LNCaP clone FGC (cell line): ENCODE measurements at regions not wholly inside any gene's neighbourhood (a gene's known extent, or its start where the extent isn't known, plus 50 kb on each side); places are given as distances from the start of the nearest gene placed in this dataset.

Experiments used
- DNase-seq: peaks from one replicate; pipeline ENCODE4 v3.0.0-alpha.2; 2011; ENCODE audit warnings: low read depth
- H3K4me3 ChIP-seq: 2 replicates; pipeline ENCODE4 v1.5.1; 2011; ENCODE audit warnings: mild to moderate bottlenecking, low read depth, low read length, control low read depth
- CTCF ChIP-seq: IDR thresholded peaks from 2 replicates; pipeline ENCODE4 v1.5.1; 2012; ENCODE audit warnings: mild to moderate bottlenecking; ENCODE audit not compliant: control insufficient read depth, insufficient read depth; ENCODE audit errors: extremely low read depth

- no peak overlapping the region for H3K4me3 ChIP-seq
- no peak for TF ChIP-seq CTCF
- no peak for DNase-seq
Measured at GRCh38 chr1:232550007-232550406, 79.9 kb downstream of the SIPA1L2 start.

- DNase-seq = no peak
- TF ChIP-seq CTCF = no peak
- no peak overlapping the region for H3K4me3 ChIP-seq
Measured at GRCh38 chr1:232548691-232549090, 81.2 kb downstream of the SIPA1L2 start.

GRCh38 chr1:232547938-232548484, 81.9 kb downstream of the SIPA1L2 start:
- no peak overlapping the region for H3K4me3 ChIP-seq
- DNase-seq = no peak
- no peak for TF ChIP-seq CTCF

- DNase-seq = peak; percentile 67
- no peak overlapping the region for H3K4me3 ChIP-seq
- TF ChIP-seq CTCF = no peak
Measured at GRCh38 chr1:232542633-232543593, 87.0 kb downstream of the SIPA1L2 start.

- no peak overlapping the region for H3K4me3 ChIP-seq
- no peak for TF ChIP-seq CTCF
- no peak for DNase-seq
Measured at GRCh38 chr1:232538943-232539302, 91.0 kb downstream of the SIPA1L2 start.

- no peak for TF ChIP-seq CTCF
- H3K4me3 ChIP-seq = no peak overlapping the region
- DNase-seq = no peak
Measured at GRCh38 chr1:232538224-232538942, 91.5 kb downstream of the SIPA1L2 start.
